Peyer's patch (tissue), 4 donors: ENCODE measurements at regions not wholly inside any gene's neighbourhood (a gene's known extent, or its start where the extent isn't known, plus 50 kb on each side); places are given as distances from the start of the nearest gene placed in this dataset.

ENCODE experiments used
- CTCF ChIP-seq, 6 experiments: fragments of 450-650 bp in 4 of 6; fragments of 200-600 bp in 2 of 6; sonication (generic) in 1 of 6; IDR thresholded peaks; one replicate each; pipeline ENCODE4 v1.5.1; 2017 to 2019; ENCODE audit warnings: antibody characterized with exemption in 6 of 6, mild to moderate bottlenecking in 3 of 6, moderate library complexity in 1 of 6
- POLR2A ChIP-seq, 2 donors: fragments of 450-650 bp; IDR thresholded peaks; one replicate each; pipeline ENCODE4 v1.5.1; 2017; ENCODE audit warnings: antibody characterized with exemption in 2 of 2, mild to moderate bottlenecking in 2 of 2, moderate library complexity in 2 of 2

GRCh38 chr2:220212296-220213080 lies 585.1 kb downstream of the SLC4A3 start:
- TF ChIP-seq CTCF (IDR thresholded peaks at IDR 0.05) (no peak), POLR2A (IDR thresholded peaks at IDR 0.05) (no peak)
